ENCODE measurements at regions not wholly inside any gene's neighbourhood (a gene's known extent, or its start where the extent isn't known, plus 50 kb on each side); places are given as distances from the start of the nearest gene placed in this dataset.

DNA sequence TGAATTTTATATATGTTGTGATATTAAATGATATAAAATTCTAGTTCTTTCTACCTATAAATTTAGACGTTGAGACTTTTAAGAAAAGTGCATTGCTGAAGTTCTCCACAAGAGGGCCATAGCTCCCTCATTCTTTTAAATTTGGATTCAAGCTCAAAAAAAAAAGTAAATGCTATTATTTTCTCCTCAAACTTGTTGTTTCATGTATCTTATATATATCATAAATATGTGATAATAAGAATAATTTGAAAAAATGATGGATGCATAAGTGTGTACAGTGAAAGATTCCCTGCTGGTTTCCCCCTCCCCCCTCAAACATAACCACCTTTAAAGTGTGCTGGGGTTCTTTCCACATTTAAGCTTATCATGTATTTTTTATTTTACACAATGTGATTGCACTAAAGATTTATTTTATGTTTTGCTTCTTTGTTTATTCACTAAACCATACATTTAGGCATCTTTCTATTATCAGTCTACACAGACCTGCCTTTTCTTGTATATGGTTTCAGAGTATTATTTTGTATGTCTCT lies 769.4 kb upstream of the GOLIM4 start:
- no peak overlapping the region for H2AFZ ChIP-seq (ENCODE audit: low read depth, low read length)
- H3K36me3 ChIP-seq (ENCODE audit: insufficient read depth, low read length): no peaks in the 10 kb centered on the region
- no peaks in the 10 kb centered on the region for H3K27me3 ChIP-seq (ENCODE audit: insufficient read depth, low read length, poor library complexity)
- DNase-seq: no peak
- no peaks in the 10 kb centered on the region for H4K20me1 ChIP-seq (ENCODE audit: insufficient read depth, low read length)
- H3K4me2 ChIP-seq (ENCODE audit: insufficient read depth, low read length): no peak overlapping the region
- no peak overlapping the region for H3K9ac ChIP-seq (ENCODE audit: low read depth, low read length)
- H3K27ac ChIP-seq (ENCODE audit: low read length): no peak overlapping the region
- H3K9me3 ChIP-seq (ENCODE audit: insufficient read depth, low read length, severe bottlenecking): no peaks in the 10 kb centered on the region
- no peak overlapping the region for H3K4me3 ChIP-seq (ENCODE audit: low read depth in 1 of 2, low read length in 2 of 2)
- no peaks in the 10 kb centered on the region for H3K79me2 ChIP-seq (ENCODE audit: insufficient read depth, low read length)
- no peaks in the 10 kb centered on the region for H3K4me1 ChIP-seq (ENCODE audit: insufficient read depth, low read length)
- TF ChIP-seq, protein P1, sequence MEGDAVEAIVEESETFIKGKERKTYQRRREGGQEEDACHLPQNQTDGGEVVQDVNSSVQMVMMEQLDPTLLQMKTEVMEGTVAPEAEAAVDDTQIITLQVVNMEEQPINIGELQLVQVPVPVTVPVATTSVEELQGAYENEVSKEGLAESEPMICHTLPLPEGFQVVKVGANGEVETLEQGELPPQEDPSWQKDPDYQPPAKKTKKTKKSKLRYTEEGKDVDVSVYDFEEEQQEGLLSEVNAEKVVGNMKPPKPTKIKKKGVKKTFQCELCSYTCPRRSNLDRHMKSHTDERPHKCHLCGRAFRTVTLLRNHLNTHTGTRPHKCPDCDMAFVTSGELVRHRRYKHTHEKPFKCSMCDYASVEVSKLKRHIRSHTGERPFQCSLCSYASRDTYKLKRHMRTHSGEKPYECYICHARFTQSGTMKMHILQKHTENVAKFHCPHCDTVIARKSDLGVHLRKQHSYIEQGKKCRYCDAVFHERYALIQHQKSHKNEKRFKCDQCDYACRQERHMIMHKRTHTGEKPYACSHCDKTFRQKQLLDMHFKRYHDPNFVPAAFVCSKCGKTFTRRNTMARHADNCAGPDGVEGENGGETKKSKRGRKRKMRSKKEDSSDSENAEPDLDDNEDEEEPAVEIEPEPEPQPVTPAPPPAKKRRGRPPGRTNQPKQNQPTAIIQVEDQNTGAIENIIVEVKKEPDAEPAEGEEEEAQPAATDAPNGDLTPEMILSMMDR (IDR thresholded peaks at IDR 0.05; ENCODE audit: borderline replicate concordance, extremely low read depth, low read length, poor library complexity, severe bottlenecking): peak; percentile 63
- no peak for TF ChIP-seq EZH2 (IDR thresholded peaks at IDR 0.05; ENCODE audit: borderline replicate concordance, low read depth, low read length, severe bottlenecking)
- ATAC-seq (ENCODE audit: insufficient read depth, low read depth): no peak

DNA sequence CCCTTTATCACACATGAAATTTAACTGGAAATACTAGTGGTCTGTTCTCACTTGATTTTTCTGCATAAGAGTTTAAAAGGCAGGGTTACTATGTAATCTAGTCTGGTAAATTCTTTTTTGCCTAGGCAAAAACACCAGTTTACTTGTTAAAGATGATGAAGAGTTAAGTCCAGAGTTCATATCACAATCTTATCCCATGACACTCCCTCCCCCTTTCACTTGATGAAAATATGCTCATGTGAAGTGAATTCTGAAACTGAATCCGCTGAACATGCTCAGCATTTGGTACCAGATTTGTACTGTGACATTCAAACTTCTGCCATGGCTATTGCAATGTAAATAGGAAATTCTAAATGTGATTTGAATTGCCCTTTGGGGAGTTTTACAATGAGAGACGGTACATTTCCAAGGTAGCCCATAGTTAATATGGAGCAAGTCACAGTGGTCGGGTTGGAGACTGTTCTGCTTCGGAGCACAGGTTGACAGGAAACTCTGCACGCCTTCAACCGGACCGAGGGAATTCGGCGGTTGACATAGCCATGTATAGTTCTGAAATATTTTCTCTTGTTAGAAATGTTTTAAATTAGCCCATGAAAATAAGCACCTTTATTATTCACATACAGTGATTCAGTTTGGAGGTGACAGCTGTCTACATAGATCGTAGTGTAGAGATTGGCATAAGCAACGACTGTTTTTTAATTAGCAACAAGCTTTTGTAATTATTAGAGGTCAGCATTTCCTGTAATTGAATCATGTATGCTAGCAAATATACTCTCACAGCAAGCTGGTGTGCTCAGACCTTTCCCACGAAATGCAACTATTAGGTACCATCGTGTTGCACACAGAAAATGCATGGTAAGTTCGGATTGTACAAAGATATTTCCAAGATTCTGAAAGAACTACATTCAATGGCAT lies 768.6 kb upstream of the GOLIM4 start:
- Histone ChIP-seq H3K9me3 (ENCODE audit: insufficient read depth, low read length, severe bottlenecking) (no peaks in the 10 kb centered on the region), H4K20me1 (ENCODE audit: insufficient read depth, low read length) (no peaks in the 10 kb centered on the region), H3K4me1 (ENCODE audit: insufficient read depth, low read length) (no peaks in the 10 kb centered on the region), H3K4me2 (ENCODE audit: insufficient read depth, low read length) (no peak overlapping the region), H3K4me3 (ENCODE audit: low read depth in 1 of 2, low read length in 2 of 2) (no peak overlapping the region), H3K36me3 (ENCODE audit: insufficient read depth, low read length) (no peaks in the 10 kb centered on the region), H3K79me2 (ENCODE audit: insufficient read depth, low read length) (no peaks in the 10 kb centered on the region), H2AFZ (ENCODE audit: low read depth, low read length) (no peak overlapping the region), H3K27me3 (ENCODE audit: insufficient read depth, low read length, poor library complexity) (no peaks in the 10 kb centered on the region), H3K9ac (ENCODE audit: low read depth, low read length) (no peak overlapping the region), H3K27ac (ENCODE audit: low read length) (no peak overlapping the region)
- no peak for DNase-seq
- no peak for TF ChIP-seq EZH2 (IDR thresholded peaks at IDR 0.05; ENCODE audit: borderline replicate concordance, low read depth, low read length, severe bottlenecking)
- TF ChIP-seq, protein P1 (IDR thresholded peaks at IDR 0.05; ENCODE audit: borderline replicate concordance, extremely low read depth, low read length, poor library complexity, severe bottlenecking): no peak
- no peak for ATAC-seq (ENCODE audit: insufficient read depth, low read depth)

DNA sequence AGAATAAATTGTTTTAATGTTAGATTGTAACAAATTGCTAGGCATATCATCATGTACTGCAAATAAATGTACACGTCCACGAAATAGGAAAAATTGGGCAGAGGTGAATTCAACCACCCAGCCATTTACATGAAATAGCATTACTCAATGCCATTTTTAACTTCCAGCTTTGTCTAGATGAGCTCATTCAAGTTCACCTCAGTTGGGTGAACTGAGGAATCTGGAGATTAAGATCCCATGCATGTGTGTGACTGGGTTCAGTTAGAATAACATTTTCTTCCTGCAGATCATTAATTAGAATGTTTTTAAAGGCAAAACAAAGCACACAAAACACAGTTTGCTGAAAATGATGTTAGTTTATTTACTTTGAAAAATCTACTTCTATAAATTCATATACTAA lies 767.8 kb upstream of the GOLIM4 start:
- Histone ChIP-seq H4K20me1 (ENCODE audit: insufficient read depth, low read length) (no peaks in the 10 kb centered on the region), H2AFZ (ENCODE audit: low read depth, low read length) (no peak overlapping the region), H3K4me3 (ENCODE audit: low read depth in 1 of 2, low read length in 2 of 2) (no peak overlapping the region), H3K9ac (ENCODE audit: low read depth, low read length) (no peak overlapping the region), H3K27ac (ENCODE audit: low read length) (no peak overlapping the region), H3K4me1 (ENCODE audit: insufficient read depth, low read length) (no peaks in the 10 kb centered on the region), H3K27me3 (ENCODE audit: insufficient read depth, low read length, poor library complexity) (no peaks in the 10 kb centered on the region), H3K4me2 (ENCODE audit: insufficient read depth, low read length) (no peak overlapping the region), H3K36me3 (ENCODE audit: insufficient read depth, low read length) (no peaks in the 10 kb centered on the region), H3K79me2 (ENCODE audit: insufficient read depth, low read length) (no peaks in the 10 kb centered on the region), H3K9me3 (ENCODE audit: insufficient read depth, low read length, severe bottlenecking) (no peaks in the 10 kb centered on the region)
- ATAC-seq (ENCODE audit: insufficient read depth, low read depth): no peak
- no peak for TF ChIP-seq EZH2 (IDR thresholded peaks at IDR 0.05; ENCODE audit: borderline replicate concordance, low read depth, low read length, severe bottlenecking)
- TF ChIP-seq, protein P1 (IDR thresholded peaks at IDR 0.05; ENCODE audit: borderline replicate concordance, extremely low read depth, low read length, poor library complexity, severe bottlenecking): no peak
- DNase-seq: no peak
